ENCODE measurements at regions not wholly inside any gene's neighbourhood (a gene's known extent, or its start where the extent isn't known, plus 50 kb on each side); places are given as distances from the start of the nearest gene placed in this dataset.

- TF ChIP-seq POLR2A (IDR thresholded peaks at IDR 0.05; ENCODE audit: low read depth, low read length) (no peak), TAF1 (IDR thresholded peaks at IDR 0.05; ENCODE audit: low read depth, low read length) (no peak), POLR2AphosphoS5 (IDR thresholded peaks at IDR 0.05; ENCODE audit: low read depth, low read length) (no peak), POU2F2 (IDR thresholded peaks at IDR 0.05; ENCODE audit: low read depth, low read length) (no peak)
Measured at GRCh38 chr14:101115652-101116051, 212.1 kb upstream of the RTL1 start.
